RCC 7860 (cell line): ENCODE measurements at regions not wholly inside any gene's neighbourhood (a gene's known extent, or its start where the extent isn't known, plus 50 kb on each side); places are given as distances from the start of the nearest gene placed in this dataset.

Experiments used
- DNase-seq: peaks from one replicate; pipeline ENCODE4 v3.0.0-alpha.2; 2015; ENCODE audit warnings: low spot score
- FAIRE-seq: peaks from 2 replicates; lab custom pipeline; 2012; peaks lifted over from hg19 to GRCh38; lab: Jason Lieb, UNC

- DNase-seq (no peak), FAIRE-seq (no peak)
These were observed 570.7 kb upstream of the AGTR1 start for GRCh38 chr3:148126956-148127355.

- FAIRE-seq = no peak
- no peak for DNase-seq
These were observed 569.6 kb upstream of the AGTR1 start for GRCh38 chr3:148128136-148128535.

DNA sequence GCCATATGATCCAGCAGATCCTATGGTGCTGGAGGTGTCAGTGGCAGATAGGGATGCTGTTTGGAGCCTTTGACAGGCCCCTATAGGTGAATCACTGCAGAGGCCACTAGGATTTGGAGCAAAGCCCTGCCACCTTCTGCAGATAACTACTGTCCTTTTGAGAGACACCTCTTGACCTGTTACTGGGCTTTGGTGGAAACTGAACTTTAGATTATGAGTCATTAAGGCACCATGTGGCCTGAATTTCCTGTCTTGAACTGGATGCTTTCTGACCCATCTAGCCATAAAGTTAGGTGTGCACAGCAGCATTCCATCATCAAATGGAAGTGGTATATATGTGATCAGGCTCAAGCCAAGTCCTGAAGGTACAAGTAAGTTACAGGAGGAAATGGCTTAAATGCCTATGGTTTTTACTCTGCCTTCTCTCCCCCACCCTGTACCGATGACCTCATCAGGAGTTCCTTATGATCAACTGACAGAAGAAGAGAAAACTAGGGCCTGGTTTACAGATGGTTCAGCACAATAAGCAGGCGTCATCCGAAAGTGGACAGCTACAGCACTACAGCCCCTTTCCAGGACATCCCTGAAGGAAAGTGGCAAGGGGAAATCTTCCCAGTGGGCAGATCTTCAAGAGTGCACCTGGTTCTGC lies 565.6 kb upstream of the AGTR1 start:
- FAIRE-seq = no peak
- DNase-seq = no peak

- FAIRE-seq (no peak), DNase-seq (no peak)
These were observed 560.9 kb upstream of the AGTR1 start for GRCh38 chr3:148136816-148137215.

DNA sequence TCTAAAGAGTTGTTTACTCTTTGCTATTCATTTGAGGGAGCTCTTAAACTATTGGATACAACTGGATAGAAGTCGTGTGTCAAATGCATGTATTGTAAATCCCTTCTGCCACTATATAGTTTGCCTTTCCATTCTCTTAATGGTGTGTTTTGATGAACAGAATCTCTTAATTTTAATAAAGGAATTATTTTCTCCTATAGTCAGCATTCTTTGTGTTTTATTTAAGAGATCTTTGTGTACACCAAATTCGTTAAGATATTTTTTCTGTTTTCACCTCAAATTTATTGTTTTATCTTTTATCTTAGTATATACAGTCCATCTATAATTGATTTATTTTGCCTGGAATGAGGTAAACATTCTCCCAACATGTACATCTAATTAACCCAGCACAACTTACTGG lies 551.5 kb upstream of the AGTR1 start:
- no peak for DNase-seq
- FAIRE-seq = no peak

DNA sequence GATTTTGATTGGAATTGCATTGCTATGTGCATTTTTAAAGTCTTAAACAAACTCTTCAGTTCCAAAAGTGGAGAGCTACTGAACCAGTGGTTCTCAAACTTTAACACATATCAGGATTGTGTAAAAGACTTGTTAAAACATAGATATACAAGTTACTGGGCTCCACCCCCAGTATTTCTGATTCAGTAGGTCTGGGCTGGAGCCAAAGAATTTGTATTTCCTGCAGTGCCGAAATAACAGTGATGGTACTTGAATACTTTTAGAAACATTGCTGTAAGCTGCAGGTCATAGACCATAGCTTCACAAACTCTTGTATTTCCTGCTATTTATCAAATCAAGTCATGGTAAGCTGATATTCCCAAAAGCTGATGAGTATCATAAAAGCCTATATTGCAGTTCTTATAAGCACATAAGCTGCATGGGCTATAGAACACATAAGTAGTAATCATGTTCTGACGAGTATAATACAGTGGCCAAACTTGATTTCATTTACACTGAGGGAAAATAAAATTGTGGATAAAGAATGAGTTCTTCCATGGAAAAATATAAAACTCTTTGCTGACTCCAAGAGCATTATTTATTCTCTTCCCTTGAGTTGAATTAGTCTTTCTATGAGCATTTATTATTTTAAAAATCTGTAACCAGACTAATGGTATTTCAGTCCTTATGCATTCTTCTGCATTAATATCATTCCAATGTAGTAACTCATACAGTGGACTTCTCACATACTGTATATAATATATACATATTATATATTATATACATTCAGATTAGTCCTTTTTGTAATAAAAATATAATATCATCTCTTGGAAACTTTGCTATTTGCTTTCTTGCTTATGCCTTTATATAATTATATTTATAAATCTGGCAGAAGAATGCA lies 550.5 kb upstream of the AGTR1 start:
- DNase-seq = no peak
- FAIRE-seq = no peak

DNA sequence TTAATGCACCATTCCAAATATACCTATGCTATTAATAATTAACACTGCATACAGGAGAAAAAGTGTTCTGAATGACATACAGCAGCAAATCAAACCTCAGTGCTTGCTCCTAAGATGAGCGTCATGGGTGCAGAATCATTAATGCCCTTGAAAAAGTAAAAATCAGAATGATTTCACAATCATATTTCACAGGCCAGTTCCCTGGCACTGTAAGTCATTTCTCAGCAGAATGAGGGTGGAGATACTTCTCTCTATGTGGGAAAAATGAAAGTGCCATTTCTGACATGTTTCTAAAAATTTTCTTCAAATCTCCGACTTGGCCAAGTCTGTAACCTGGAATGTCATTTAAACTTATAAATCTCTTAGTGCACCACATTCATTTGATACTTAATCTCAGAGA lies 549.8 kb upstream of the AGTR1 start:
- DNase-seq (no peak), FAIRE-seq (no peak)

DNA sequence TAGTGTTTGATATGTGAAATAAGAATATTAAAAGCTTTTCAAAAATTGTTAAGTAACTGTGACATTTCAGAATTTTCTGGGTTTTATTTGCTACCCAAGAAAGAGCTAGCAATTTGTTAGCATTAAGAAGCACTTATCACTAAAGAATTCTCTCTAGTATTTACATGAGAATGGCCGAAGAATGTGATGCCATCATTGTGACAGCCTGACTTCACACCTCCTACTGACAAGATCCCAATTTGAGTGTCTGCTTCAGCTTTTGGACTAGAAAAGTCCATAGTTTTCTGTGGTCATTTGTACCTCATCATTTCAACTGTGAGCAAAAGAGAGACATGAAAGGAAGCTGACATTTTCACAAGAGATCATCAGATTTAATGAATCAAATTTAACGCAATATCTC lies 548.1 kb upstream of the AGTR1 start:
- DNase-seq = no peak
- no peak for FAIRE-seq

GRCh38 chr3:148150141-148150540 lies 547.6 kb upstream of the AGTR1 start:
- FAIRE-seq (no peak), DNase-seq (no peak)

- FAIRE-seq (peak; percentile 67), DNase-seq (peak; percentile 31)
These were observed 539.5 kb upstream of the AGTR1 start for GRCh38 chr3:148158210-148158609.

DNA sequence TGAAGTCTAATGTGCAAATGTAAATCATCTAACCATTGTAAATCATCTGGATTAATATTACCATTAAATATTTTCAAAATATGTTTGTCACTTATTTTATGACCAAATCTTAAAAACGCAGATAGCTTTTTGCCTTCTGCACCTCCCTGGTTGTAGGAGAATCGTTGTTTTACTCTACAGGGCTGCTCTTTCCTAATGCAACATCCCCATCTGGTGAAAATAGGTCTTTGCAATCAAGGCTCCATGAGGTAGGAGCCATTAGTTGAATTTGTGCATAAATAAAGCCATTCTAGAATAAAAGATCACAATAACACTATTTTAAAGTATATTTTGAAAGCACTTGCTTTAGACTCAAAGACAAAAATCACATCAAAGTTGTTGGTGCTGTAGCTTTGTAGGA lies 535.6 kb upstream of the AGTR1 start:
- DNase-seq (no peak), FAIRE-seq (no peak)

DNA sequence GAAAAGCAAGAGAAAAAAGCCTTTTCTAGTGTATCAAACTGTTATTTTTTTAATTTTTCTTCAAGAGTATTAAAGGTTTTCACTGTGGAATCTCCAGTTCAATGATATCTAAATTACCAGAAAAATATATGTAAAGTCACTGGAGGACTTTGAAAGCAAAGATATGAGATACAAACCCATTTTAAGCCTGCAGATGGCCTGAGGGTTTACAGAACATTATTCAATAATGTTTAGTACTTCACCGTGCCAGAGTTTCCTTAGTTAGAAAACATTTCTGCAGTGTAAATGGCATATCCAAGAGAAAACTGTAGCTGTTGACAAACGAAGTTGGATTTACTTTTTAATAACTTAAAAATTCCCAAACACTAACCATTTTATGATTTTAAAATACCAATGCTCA lies 529.4 kb upstream of the AGTR1 start:
- DNase-seq = no peak
- no peak for FAIRE-seq

GRCh38 chr3:148173851-148174250 lies 523.9 kb upstream of the AGTR1 start:
- DNase-seq (no peak), FAIRE-seq (no peak)

DNA sequence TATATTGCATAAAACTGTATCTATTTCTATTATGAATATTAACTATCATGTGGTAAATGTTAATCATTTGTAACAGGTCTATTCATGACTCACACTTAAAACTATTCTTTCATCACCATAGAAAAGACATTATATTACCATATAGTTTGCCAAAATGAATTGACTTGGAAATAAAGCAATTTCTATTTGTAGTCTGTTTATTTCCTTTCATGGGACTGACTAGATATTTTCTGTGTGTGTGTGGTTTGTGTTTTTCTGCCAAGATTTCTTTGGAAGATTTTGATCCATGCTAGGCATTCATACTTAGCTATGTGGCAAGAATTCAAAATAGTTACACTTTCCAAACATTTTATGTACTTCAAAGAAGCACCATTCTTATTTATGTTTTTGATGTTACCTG lies 522.5 kb upstream of the AGTR1 start:
- DNase-seq = no peak

DNA sequence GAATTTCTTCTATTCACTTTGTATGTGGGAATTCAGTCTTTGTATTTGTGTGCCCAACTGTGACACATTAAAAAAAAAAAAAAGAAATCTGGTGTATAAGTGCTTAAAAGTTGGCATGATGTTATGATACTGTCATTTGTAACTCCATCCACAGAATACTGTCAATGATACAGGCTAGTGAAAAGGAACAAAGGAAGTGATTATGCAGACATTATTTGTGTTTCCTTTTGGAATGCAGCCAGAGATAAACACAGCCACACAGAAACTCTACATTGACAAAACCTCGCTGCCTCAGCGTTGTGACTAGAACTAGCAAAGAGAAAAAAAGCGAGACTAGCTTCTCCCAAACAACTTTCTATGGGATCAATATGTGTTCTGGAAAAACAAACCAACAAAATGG lies 519.2 kb upstream of the AGTR1 start:
- DNase-seq (no peak), FAIRE-seq (no peak)

More for the DNA sequence above, 522.5 kb upstream of the AGTR1 start:
- no peak for FAIRE-seq

DNA sequence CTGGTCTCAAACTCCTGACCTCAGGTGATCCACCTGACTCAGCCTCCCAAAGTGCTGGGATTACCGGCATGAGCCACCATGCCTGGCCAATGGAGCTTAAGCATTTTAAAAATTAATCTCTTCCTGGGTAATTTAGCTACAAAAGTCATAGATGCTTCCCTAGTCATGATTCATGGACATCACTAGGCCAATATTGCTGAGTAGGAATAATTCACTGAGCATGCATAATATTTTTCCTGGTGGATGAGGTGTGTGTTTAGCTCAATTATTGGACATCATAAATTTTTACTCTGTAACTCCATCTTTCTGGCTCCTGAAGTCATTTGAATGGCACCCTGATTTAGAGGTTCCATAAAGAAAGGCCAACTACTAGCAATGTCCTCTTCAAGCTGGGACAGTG lies 512.9 kb upstream of the AGTR1 start:
- DNase-seq (no peak), FAIRE-seq (no peak)

- FAIRE-seq = no peak
These were observed 510.8 kb upstream of the AGTR1 start for GRCh38 chr3:148186881-148187280.

DNA sequence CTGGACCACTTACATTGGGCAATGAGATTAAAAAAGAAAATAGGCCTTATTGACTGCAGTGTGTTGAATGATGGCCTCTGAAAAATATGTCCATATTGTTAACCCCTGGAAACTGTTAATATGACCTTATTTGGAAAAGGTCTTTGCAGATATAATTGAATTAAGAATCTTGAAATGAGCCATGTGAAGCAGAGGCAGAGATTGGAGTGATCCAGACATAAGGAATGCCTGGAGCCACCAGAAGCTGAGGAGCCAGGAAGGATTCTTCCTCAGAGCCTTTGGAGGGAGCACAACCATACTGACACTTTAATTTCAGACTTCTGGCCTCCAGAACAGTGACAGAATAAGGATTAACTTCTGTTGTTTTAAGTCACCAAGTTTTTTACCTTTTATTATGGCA lies 510.4 kb upstream of the AGTR1 start:
- DNase-seq (no peak), FAIRE-seq (no peak)

More at GRCh38 chr3:148186881-148187280, 510.8 kb upstream of the AGTR1 start:
- DNase-seq = no peak

DNA sequence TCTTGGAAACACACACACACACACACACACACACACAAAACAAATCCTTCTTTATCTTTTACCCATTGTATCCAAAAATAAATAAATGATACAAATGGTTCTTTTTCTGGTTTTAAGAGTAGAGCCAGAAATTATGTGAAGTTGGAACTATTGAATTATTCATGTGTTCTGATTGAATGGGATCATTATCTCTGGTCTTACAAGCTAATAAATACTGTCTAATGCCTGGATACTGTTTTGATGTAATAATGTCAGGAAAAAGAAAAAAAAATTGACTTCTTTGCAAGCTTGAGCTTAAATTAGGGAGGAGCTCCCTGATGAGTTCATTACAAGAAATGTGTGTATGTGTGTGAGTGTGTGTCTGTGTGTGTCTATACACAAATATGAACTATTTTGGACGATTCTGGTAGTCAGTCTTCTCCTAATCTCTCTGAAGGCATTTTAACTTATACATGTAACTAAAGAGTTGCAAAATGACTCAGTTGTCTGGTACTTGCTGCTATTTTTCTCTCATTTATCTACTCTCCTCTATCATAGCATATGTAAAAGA lies 507.2 kb upstream of the AGTR1 start:
- no peak for DNase-seq
- FAIRE-seq = no peak

- DNase-seq = no peak
- FAIRE-seq = no peak
These were observed 505.7 kb upstream of the AGTR1 start for GRCh38 chr3:148191966-148192365.

- no peak for FAIRE-seq
These were observed 500.6 kb upstream of the AGTR1 start for GRCh38 chr3:148197061-148197460.

GRCh38 chr3:148202386-148202785 lies 495.3 kb upstream of the AGTR1 start:
- FAIRE-seq = no peak
- DNase-seq = no peak

More at GRCh38 chr3:148197061-148197460, 500.6 kb upstream of the AGTR1 start:
- DNase-seq = no peak
